T-helper 22 cell (primary cell): ENCODE measurements at regions not wholly inside any gene's neighbourhood (a gene's known extent, or its start where the extent isn't known, plus 50 kb on each side); places are given as distances from the start of the nearest gene placed in this dataset.
"Not testable (repeated sequence)": the region's sequence is repeated elsewhere in the genome, so short reads cannot be mapped to it uniquely, and the experiment has no call there.

Source experiments
- DNase-seq: peaks from one replicate; pipeline ENCODE4 v3.0.0-alpha.2; 2020; ENCODE audit warnings: low read depth

- not testable (repeated sequence) for DNase-seq
Observed at GRCh38 chr7:32816409-32816948, 75.1 kb downstream of the KBTBD2 start.

GRCh38 chr7:32814779-32815178 lies 76.8 kb downstream of the KBTBD2 start:
- DNase-seq: not testable (repeated sequence)

GRCh38 chr7:32809871-32810270 lies 81.7 kb downstream of the KBTBD2 start:
- DNase-seq: no peak

- DNase-seq: no peak
Observed at GRCh38 chr7:32809347-32809746, 82.2 kb downstream of the KBTBD2 start.

- no peak for DNase-seq
Observed at GRCh38 chr7:32803406-32804141, 88.0 kb downstream of the KBTBD2 start.

- no peak for DNase-seq
Observed at GRCh38 chr7:32802305-32802910, 89.2 kb downstream of the KBTBD2 start.

GRCh38 chr7:32793053-32793452 lies 98.5 kb downstream of the KBTBD2 start:
- not testable (repeated sequence) for DNase-seq

- DNase-seq: not testable (repeated sequence)
Observed at GRCh38 chr7:32790766-32791430, 100.7 kb downstream of the KBTBD2 start.

GRCh38 chr7:32789266-32789665 lies 102.3 kb downstream of the KBTBD2 start:
- DNase-seq: not testable (repeated sequence)

GRCh38 chr7:32788174-32788573 lies 103.4 kb downstream of the KBTBD2 start:
- not testable (repeated sequence) for DNase-seq

GRCh38 chr7:32785365-32785944 lies 106.1 kb downstream of the KBTBD2 start:
- not testable (repeated sequence) for DNase-seq

- DNase-seq: not testable (repeated sequence)
Observed at GRCh38 chr7:32779895-32780294, 111.7 kb downstream of the KBTBD2 start.

GRCh38 chr7:32779167-32779566 lies 112.4 kb downstream of the KBTBD2 start:
- no peak for DNase-seq

GRCh38 chr7:32777041-32777666 lies 114.4 kb downstream of the KBTBD2 start:
- DNase-seq: not testable (repeated sequence)

- DNase-seq: not testable (repeated sequence)
Observed at GRCh38 chr7:32776318-32776717, 115.2 kb downstream of the KBTBD2 start.

- not testable (repeated sequence) for DNase-seq
Observed at GRCh38 chr7:32775809-32776208, 115.8 kb downstream of the KBTBD2 start.

- DNase-seq: no peak
Observed at GRCh38 chr7:32774541-32774951, 117.0 kb downstream of the KBTBD2 start.

- DNase-seq: not testable (repeated sequence)
Observed at GRCh38 chr7:32768866-32769510, 122.6 kb downstream of the KBTBD2 start.

GRCh38 chr7:32768338-32768737 lies 123.2 kb downstream of the KBTBD2 start:
- not testable (repeated sequence) for DNase-seq

- DNase-seq: not testable (repeated sequence)
Observed at GRCh38 chr7:32765649-32766251, 125.8 kb downstream of the KBTBD2 start.

GRCh38 chr7:32765185-32765584 lies 126.4 kb downstream of the KBTBD2 start:
- DNase-seq: no peak
